ENCODE measurements at regions not wholly inside any gene's neighbourhood (a gene's known extent, or its start where the extent isn't known, plus 50 kb on each side); places are given as distances from the start of the nearest gene placed in this dataset.

DNA sequence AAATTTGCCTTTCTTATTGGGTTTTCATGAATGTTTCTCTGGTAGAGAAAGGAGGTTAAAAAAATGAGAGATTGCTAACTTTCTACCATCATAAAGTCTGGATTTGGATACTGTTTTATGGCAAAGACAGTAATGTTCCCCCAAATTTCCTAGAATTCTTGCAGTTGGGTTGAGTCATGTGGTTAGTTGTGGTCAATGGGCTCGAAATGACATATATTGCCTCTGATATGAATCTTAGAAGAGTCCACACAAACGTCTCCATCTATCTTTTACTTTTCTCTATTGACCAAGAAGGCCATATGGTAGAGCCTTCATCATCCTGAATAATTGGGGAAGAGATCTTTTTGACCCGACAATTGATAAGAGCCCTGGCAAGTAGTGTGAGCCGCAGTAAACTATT lies 119.5 kb upstream of the PMCH start:
- no peak for TF ChIP-seq POLR2AphosphoS5 (IDR thresholded peaks at IDR 0.05)
- TF ChIP-seq POLR2A (IDR thresholded peaks at IDR 0.05): no peak

All from spleen (tissue), 3 donors.